ENCODE measurements at regions not wholly inside any gene's neighbourhood (a gene's known extent, or its start where the extent isn't known, plus 50 kb on each side); places are given as distances from the start of the nearest gene placed in this dataset.

DNA sequence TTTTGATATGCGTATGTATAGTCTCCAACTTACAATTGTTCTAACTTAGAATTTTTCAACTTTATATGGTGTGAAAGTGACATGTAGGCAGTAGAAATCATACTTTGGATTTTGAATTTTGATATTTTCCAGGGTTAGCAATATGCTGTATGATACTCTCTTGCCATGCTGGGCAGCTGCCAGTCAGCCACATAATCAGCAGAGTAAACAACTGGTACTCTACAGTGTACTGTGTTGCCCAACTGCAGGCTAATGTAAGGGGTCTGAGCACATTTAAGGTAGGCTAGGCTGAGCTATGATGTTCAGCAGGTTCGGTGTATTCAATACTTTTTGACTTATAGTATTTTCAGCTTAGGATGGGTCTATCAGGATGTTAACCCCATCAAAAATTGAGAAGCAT is 52.0 kb upstream of the RYK start:
- Mint-ChIP-seq H3K27ac (no peak overlapping the region), H3K4me1 (ENCODE audit: low read depth) (no peaks in the 10 kb centered on the region), H3K9me3 (no peaks in the 10 kb centered on the region), H3K36me3 (ENCODE audit: low read depth) (no peaks in the 10 kb centered on the region), H3K27me3 (ENCODE audit: low read depth) (peaks cover 64% of the 10 kb centered on the region), H3K4me3 (no peak overlapping the region)

DNA sequence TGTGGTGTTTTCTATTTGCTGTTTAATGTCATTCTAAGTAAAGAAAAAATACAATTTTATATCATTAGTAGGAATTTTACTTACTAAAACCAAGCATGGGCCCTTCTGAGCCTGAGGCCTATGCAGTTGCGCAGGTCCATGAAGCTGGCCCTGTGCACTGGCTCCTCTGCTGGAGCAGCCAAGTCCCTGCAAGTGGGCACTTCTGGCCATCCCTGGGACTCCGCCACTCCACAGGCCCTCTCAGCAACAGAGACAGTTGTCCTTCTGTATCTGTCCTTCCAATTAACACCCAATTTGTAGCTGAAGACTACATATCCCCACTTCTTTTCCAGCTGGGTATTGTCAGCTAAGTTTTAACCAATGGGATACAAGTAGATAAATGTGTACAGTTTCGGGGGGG is 49.9 kb upstream of the RYK start:
- Mint-ChIP-seq H3K27me3 (ENCODE audit: low read depth) (peaks cover 50% of the 10 kb centered on the region), H3K4me3 (no peak overlapping the region), H3K9me3 (peaks cover 10% of the 10 kb centered on the region), H3K4me1 (ENCODE audit: low read depth) (no peaks in the 10 kb centered on the region), H3K36me3 (ENCODE audit: low read depth) (no peaks in the 10 kb centered on the region), H3K27ac (no peak overlapping the region)

All from T-helper 1 cell treated with Interleukin-12 subunit alpha and Interleukin-12 subunit beta and Interleukin-4 antibody, amounts not matched to agents 30 μg/mL and 1 μg/mL, for 36 hours (primary cell).